ENCODE measurements at regions not wholly inside any gene's neighbourhood (a gene's known extent, or its start where the extent isn't known, plus 50 kb on each side); places are given as distances from the start of the nearest gene placed in this dataset.

- no peak for TF ChIP-seq POLR2A (IDR thresholded peaks at IDR 0.05)
- TF ChIP-seq, protein P1, sequence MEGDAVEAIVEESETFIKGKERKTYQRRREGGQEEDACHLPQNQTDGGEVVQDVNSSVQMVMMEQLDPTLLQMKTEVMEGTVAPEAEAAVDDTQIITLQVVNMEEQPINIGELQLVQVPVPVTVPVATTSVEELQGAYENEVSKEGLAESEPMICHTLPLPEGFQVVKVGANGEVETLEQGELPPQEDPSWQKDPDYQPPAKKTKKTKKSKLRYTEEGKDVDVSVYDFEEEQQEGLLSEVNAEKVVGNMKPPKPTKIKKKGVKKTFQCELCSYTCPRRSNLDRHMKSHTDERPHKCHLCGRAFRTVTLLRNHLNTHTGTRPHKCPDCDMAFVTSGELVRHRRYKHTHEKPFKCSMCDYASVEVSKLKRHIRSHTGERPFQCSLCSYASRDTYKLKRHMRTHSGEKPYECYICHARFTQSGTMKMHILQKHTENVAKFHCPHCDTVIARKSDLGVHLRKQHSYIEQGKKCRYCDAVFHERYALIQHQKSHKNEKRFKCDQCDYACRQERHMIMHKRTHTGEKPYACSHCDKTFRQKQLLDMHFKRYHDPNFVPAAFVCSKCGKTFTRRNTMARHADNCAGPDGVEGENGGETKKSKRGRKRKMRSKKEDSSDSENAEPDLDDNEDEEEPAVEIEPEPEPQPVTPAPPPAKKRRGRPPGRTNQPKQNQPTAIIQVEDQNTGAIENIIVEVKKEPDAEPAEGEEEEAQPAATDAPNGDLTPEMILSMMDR (IDR thresholded peaks at IDR 0.05): no peak
These were observed 1607.0 kb downstream of the RPA4 start for GRCh38 chrX:98490670-98491069.
